ENCODE measurements at regions not wholly inside any gene's neighbourhood (a gene's known extent, or its start where the extent isn't known, plus 50 kb on each side); places are given as distances from the start of the nearest gene placed in this dataset.

GRCh38 chr6:15023448-15023847 is 222.4 kb upstream of the JARID2 start:
- TF ChIP-seq EP300 (IDR thresholded peaks at IDR 0.05) (no peak), POLR2A (IDR thresholded peaks at IDR 0.05) (no peak), POLR2AphosphoS5 (IDR thresholded peaks at IDR 0.05) (no peak)
- TF ChIP-seq, protein P1, sequence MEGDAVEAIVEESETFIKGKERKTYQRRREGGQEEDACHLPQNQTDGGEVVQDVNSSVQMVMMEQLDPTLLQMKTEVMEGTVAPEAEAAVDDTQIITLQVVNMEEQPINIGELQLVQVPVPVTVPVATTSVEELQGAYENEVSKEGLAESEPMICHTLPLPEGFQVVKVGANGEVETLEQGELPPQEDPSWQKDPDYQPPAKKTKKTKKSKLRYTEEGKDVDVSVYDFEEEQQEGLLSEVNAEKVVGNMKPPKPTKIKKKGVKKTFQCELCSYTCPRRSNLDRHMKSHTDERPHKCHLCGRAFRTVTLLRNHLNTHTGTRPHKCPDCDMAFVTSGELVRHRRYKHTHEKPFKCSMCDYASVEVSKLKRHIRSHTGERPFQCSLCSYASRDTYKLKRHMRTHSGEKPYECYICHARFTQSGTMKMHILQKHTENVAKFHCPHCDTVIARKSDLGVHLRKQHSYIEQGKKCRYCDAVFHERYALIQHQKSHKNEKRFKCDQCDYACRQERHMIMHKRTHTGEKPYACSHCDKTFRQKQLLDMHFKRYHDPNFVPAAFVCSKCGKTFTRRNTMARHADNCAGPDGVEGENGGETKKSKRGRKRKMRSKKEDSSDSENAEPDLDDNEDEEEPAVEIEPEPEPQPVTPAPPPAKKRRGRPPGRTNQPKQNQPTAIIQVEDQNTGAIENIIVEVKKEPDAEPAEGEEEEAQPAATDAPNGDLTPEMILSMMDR (IDR thresholded peaks at IDR 0.05): no peak
- Histone ChIP-seq H3K27ac (no peak overlapping the region), H3K9me3 (no peaks in the 10 kb centered on the region), H3K4me1 (no peaks in the 10 kb centered on the region), H3K4me3 (no peak overlapping the region), H3K27me3 (no peaks in the 10 kb centered on the region), H3K36me3 (no peaks in the 10 kb centered on the region)
- 82 to 86% methylated on average over 8 of the region's 8 CpGs for WGBS, 2 donors
- no peak for DNase-seq
- intact Hi-C loops (cut with DNase I): no loop called here

DNA sequence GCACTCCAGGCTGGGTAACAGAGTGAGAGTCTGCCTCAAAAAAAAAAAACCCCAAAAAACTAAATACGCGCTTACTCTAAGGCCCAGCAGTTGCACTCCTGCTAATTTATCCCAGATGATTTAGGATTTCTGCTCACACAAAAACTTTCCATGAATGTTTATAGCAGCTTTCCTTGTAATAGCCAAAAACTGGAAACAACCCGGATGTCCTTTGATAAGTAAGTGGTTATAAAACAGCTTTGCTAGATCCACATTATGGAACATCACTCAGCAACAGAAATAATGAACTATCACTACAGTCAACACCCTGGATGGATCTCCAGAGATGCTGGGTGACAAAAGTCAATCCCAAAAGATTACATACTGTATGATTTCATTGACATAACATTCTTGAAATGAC is 220.4 kb upstream of the JARID2 start:
- Histone ChIP-seq H3K27ac (no peak overlapping the region), H3K27me3 (no peaks in the 10 kb centered on the region), H3K36me3 (no peaks in the 10 kb centered on the region), H3K4me1 (no peaks in the 10 kb centered on the region), H3K4me3 (no peak overlapping the region), H3K9me3 (no peaks in the 10 kb centered on the region)
- TF ChIP-seq POLR2A (IDR thresholded peaks at IDR 0.05) (no peak), POLR2AphosphoS5 (IDR thresholded peaks at IDR 0.05) (no peak), EP300 (IDR thresholded peaks at IDR 0.05) (no peak)
- TF ChIP-seq, protein P1 (IDR thresholded peaks at IDR 0.05): no peak
- 78 to 81% methylated on average over 3 of the region's 3 CpGs for WGBS, 2 donors
- intact Hi-C loops (cut with DNase I): no loop called here
- no peak for DNase-seq

GRCh38 chr6:15026832-15027231 is 219.0 kb upstream of the JARID2 start:
- Histone ChIP-seq H3K27me3 (no peaks in the 10 kb centered on the region), H3K4me3 (no peak overlapping the region), H3K27ac (no peak overlapping the region), H3K4me1 (no peaks in the 10 kb centered on the region), H3K9me3 (no peaks in the 10 kb centered on the region), H3K36me3 (no peaks in the 10 kb centered on the region)
- DNase-seq: no peak
- TF ChIP-seq EP300 (IDR thresholded peaks at IDR 0.05) (no peak), POLR2A (IDR thresholded peaks at IDR 0.05) (no peak), POLR2AphosphoS5 (IDR thresholded peaks at IDR 0.05) (no peak)
- TF ChIP-seq, protein P1 (IDR thresholded peaks at IDR 0.05): no peak
- intact Hi-C loops (cut with DNase I): no loop called here
- WGBS, 2 donors: 61 to 66% methylated on average over 6 of the region's 6 CpGs

DNA sequence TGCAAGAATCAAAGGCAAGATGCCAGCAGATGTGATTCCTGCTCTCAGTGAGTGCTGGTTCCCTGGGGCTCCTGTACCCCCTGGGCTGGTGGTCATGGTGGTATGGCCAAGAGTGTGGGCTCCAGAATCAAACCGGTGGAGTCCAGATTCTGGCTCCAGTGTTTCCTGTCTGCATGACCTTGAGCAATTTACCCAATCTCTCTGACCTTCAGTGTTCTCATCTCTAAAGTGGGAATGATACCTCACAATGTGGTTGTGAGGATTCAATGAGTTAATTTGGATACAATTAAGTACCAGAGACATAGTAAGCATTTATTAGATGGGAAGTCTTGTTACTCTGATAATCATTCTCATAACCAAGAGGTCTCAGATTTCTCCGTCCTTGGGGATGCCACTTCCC is 218.4 kb upstream of the JARID2 start:
- 94 to 97% methylated on average over 2 of the region's 2 CpGs for WGBS, 2 donors
- H3K27me3 ChIP-seq: no peaks in the 10 kb centered on the region
- H3K4me3 ChIP-seq: no peak overlapping the region
- H3K4me1 ChIP-seq: no peaks in the 10 kb centered on the region
- H3K36me3 ChIP-seq: no peaks in the 10 kb centered on the region
- H3K27ac ChIP-seq: no peak overlapping the region
- DNase-seq: no peak
- intact Hi-C loops (cut with DNase I): no loop called here
- H3K9me3 ChIP-seq: no peaks in the 10 kb centered on the region
- TF ChIP-seq POLR2A (IDR thresholded peaks at IDR 0.05) (no peak), POLR2AphosphoS5 (IDR thresholded peaks at IDR 0.05) (no peak), EP300 (IDR thresholded peaks at IDR 0.05) (no peak)
- TF ChIP-seq, protein P1 (IDR thresholded peaks at IDR 0.05): no peak

GRCh38 chr6:15032015-15032414 is 213.9 kb upstream of the JARID2 start:
- Histone ChIP-seq H3K27me3 (no peaks in the 10 kb centered on the region), H3K36me3 (no peaks in the 10 kb centered on the region), H3K27ac (no peak overlapping the region), H3K4me1 (no peaks in the 10 kb centered on the region), H3K9me3 (no peaks in the 10 kb centered on the region), H3K4me3 (no peak overlapping the region)
- WGBS, 2 donors: 60 to 79% methylated on average over 2 of the region's 2 CpGs
- TF ChIP-seq EP300 (IDR thresholded peaks at IDR 0.05) (no peak), POLR2A (IDR thresholded peaks at IDR 0.05) (no peak), POLR2AphosphoS5 (IDR thresholded peaks at IDR 0.05) (no peak)
- TF ChIP-seq, protein P1 (IDR thresholded peaks at IDR 0.05): no peak
- no peak for DNase-seq
- intact Hi-C loops (cut with DNase I): no loop called here

Measured in sigmoid colon (tissue), 6 donors.